HepG2 (cell line): ENCODE measurements at regions not wholly inside any gene's neighbourhood (a gene's known extent, or its start where the extent isn't known, plus 50 kb on each side); places are given as distances from the start of the nearest gene placed in this dataset.
"Not testable (repeated sequence)": the region's sequence is repeated elsewhere in the genome, so short reads cannot be mapped to it uniquely, and the experiment has no call there.

Experiments
- ATAC-seq: fragments of 200-7000 bp; cut with Tn5 transposase; 3 replicates; pipeline ENCODE4 v1.9.1; 2020; ENCODE audit warnings: mild to moderate bottlenecking, moderate library complexity
- BruUV-seq: library from RNA; stranded (reverse); fragments of 400-500 nt; replicated peaks from 2 replicates; lab custom pipeline; 2021; lab: Mats Ljungman, UMichigan
- CTCF ChIA-PET: fragments of 300-600 bp; formaldehyde crosslinking; extraction: SDS; loops from one replicate; lab custom pipeline; 2021; ENCODE audit warnings: low total read pairs, inconsistent platforms, low intra/inter-chr PET ratio; lab: Yijun Ruan, JAX
- POLR2A ChIA-PET: fragments of 350-600 bp; sonication (Branson Sonifier 250); formaldehyde crosslinking; loops from one replicate; lab custom pipeline; 2020; ENCODE audit warnings: antibody characterized with exemption, inconsistent platforms; lab: Yijun Ruan, JAX
- DNase-seq: peaks from one replicate; pipeline ENCODE4 v3.0.0-alpha.2; 2015; ENCODE audit warnings: low spot score
- FAIRE-seq: peaks from 3 replicates; lab custom pipeline; 2011; peaks lifted over from hg19 to GRCh38; lab: Jason Lieb, UNC
- H2AFZ ChIP-seq: one replicate; pipeline ENCODE4 v1.6.1; 2011; ENCODE audit warnings: low read length, inconsistent platforms
- H3K27ac ChIP-seq: fragments of 300-600 bp; 3 replicates; pipeline ENCODE4 v1.8.0; 2011; ENCODE audit warnings: mixed run types, mild to moderate bottlenecking, mixed read lengths, low read length, inconsistent platforms; ENCODE audit not compliant: insufficient read depth; ENCODE audit errors: extremely low read length
- H3K27me3 ChIP-seq, 2 experiments: fragments of 200-600 bp in 1 of 2; 2 replicates in 1 of 2; 3 replicates in 1 of 2; pipeline versions ENCODE4 v1.6.0 to v1.8.0; 2011; ENCODE audit warnings: low read length in 2 of 2, mild to moderate bottlenecking in 2 of 2, moderate library complexity in 2 of 2, inconsistent platforms in 1 of 2; ENCODE audit not compliant: insufficient read depth in 2 of 2, control insufficient read depth in 1 of 2
- H3K36me3 ChIP-seq, 2 experiments: fragments of 200-600 bp in 1 of 2; replicated peaks in 1 of 2; 2 replicates in 1 of 2; 3 replicates in 1 of 2; pipeline versions ENCODE4 v1.5.1 to v1.8.0; 2011; ENCODE audit warnings: low read length in 2 of 2, inconsistent platforms in 1 of 2; ENCODE audit not compliant: insufficient read depth in 2 of 2, control insufficient read depth in 1 of 2
- H3K4me1 ChIP-seq: 2 replicates; pipeline ENCODE4 v1.5.1; 2012; ENCODE audit warnings: low read length, inconsistent platforms; ENCODE audit not compliant: insufficient read depth
- H3K4me2 ChIP-seq: 2 replicates; pipeline ENCODE4 v1.6.0; 2011; ENCODE audit warnings: low read depth, low read length, inconsistent platforms
- H3K4me3 ChIP-seq, 3 experiments: fragments of 200-600 bp in 1 of 3; sonication (generic), shearing (Covaris generic) in 1 of 3; replicated peaks in 1 of 3; 2 replicates each; pipeline ENCODE4 v1.5.1; 2011 to 2016; ENCODE audit warnings: low read length in 3 of 3, inconsistent platforms in 2 of 3, low read depth in 2 of 3, mild to moderate bottlenecking in 2 of 3, control low read depth in 1 of 3, mixed read lengths in 1 of 3; ENCODE audit not compliant: insufficient read depth in 1 of 3
- H3K79me2 ChIP-seq: one replicate; pipeline ENCODE4 v1.6.1; 2011; ENCODE audit warnings: low read length, inconsistent platforms; ENCODE audit not compliant: insufficient read depth
- H3K9ac ChIP-seq: 2 replicates; pipeline ENCODE4 v1.6.0; 2011; ENCODE audit warnings: mild to moderate bottlenecking, low read depth, low read length, inconsistent platforms; ENCODE audit not compliant: insufficient read depth
- H3K9me3 ChIP-seq: 2 replicates; pipeline ENCODE4 v1.5.1; 2012; ENCODE audit warnings: mild to moderate bottlenecking, low read length
- H4K20me1 ChIP-seq: 2 replicates; pipeline ENCODE4 v1.6.0; 2011; ENCODE audit warnings: inconsistent platforms, mild to moderate bottlenecking, low read length, moderate library complexity; ENCODE audit not compliant: insufficient read depth
- BHLHE40 ChIP-seq: IDR thresholded peaks from 2 replicates; pipeline ENCODE4 v1.6.1; 2011; ENCODE audit warnings: low read length, improper control_type of control experiment
- DR1 ChIP-seq: sonication (generic); formaldehyde crosslinking; IDR thresholded peaks from 2 replicates; pipeline ENCODE4 v1.8.0; 2021; ENCODE audit warnings: mild to moderate bottlenecking, missing genetic modification reagents, inconsistent platforms
- FOSL2 ChIP-seq: sonication (generic); formaldehyde crosslinking; IDR thresholded peaks from 2 replicates; pipeline ENCODE4 v1.4.0; 2020; ENCODE audit warnings: missing genetic modification reagents
- FOXC1 ChIP-seq: sonication (generic); formaldehyde crosslinking; IDR thresholded peaks from 2 replicates; pipeline ENCODE4 v1.8.0; 2022; ENCODE audit warnings: mild to moderate bottlenecking, missing genetic modification reagents, borderline replicate concordance
- HOXD1 ChIP-seq: sonication (generic); formaldehyde crosslinking; IDR thresholded peaks from 2 replicates; pipeline ENCODE4 v1.5.0; 2020; ENCODE audit warnings: missing genetic modification reagents
- MED13 ChIP-seq: sonication (generic); formaldehyde crosslinking; IDR thresholded peaks from 2 replicates; pipeline ENCODE4 v1.5.0; 2020; ENCODE audit warnings: missing genetic modification reagents
- NCOA1 ChIP-seq: sonication (generic); formaldehyde crosslinking; IDR thresholded peaks from 2 replicates; pipeline ENCODE4 v1.9.0; 2021; ENCODE audit warnings: missing genetic modification reagents
- ZBTB38 ChIP-seq: sonication (generic); formaldehyde crosslinking; IDR thresholded peaks from 2 replicates; pipeline ENCODE4 v1.5.1; 2020; ENCODE audit warnings: mild to moderate bottlenecking, missing genetic modification reagents
- ZBTB42 ChIP-seq: sonication (generic); formaldehyde crosslinking; IDR thresholded peaks from 2 replicates; pipeline ENCODE4 v1.5.0; 2020; ENCODE audit warnings: mild to moderate bottlenecking, missing genetic modification reagents
- ZNF329 ChIP-seq: sonication (generic); formaldehyde crosslinking; IDR thresholded peaks from 2 replicates; pipeline ENCODE4 v1.9.0; 2021; ENCODE audit warnings: low read depth, mild to moderate bottlenecking, missing genetic modification reagents
- ZNF331 ChIP-seq: sonication (generic); formaldehyde crosslinking; IDR thresholded peaks from 2 replicates; pipeline ENCODE4 v1.4.0; 2020; ENCODE audit warnings: missing genetic modification reagents
- WGBS: methylation state at CpG from one replicate; pipeline ENCODE4 v1.1.6; 2017; ENCODE audit warnings: low lambda C conversion rate; 5-methylcytosine and 5-hydroxymethylcytosine counted together
- in situ Hi-C: cut with HindIII; loops from 2 replicates; pipeline ENCODE4 v1.10.0; 2017; ENCODE audit warnings: low pct_unique_long_range_greater_than_20kb; ENCODE audit not compliant: extremely low pct_ligation_motif_present
- intact Hi-C: fragments of 100-400 bp; cut with micrococcal nuclease; formaldehyde crosslinking; loops from one replicate; pipeline ENCODE4 v1.10.0; 2022; ENCODE audit not compliant: unreplicated experiment
- TF ChIP-seq, protein P1 (sequence below): sonication (generic); formaldehyde crosslinking; IDR thresholded peaks from 2 replicates; pipeline ENCODE4 v1.4.0; 2020; ENCODE audit warnings: missing genetic modification reagents, borderline replicate concordance
- TF ChIP-seq, protein P2 (sequence below): sonication (generic); formaldehyde crosslinking; conservative IDR thresholded peaks from 2 replicates; pipeline ENCODE4 v1.8.1; 2023; ENCODE audit warnings: missing genetic modification reagents

DNA sequence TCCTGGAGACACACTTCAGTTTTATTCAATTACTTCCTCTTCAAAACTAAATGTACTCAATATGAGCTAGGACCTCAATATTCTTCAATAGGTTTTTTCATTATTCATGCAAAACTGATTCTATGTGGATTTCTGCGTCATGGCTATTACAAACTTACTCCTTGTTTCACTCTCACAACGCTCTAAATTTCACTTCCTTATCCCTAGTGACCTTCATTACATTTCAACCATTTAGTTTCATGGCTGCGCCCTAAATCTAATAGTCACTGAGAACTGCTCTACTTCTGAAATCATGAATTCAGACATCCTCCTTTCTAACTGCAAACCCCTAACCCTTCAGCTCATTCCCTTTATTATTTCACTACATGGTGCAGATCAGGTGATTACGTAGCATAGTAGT lies 93.9 kb downstream of the SLC25A46 start (continued):
- TF ChIP-seq HOXD1 (no peak), FOXC1 (CRISPR knock-in tag) (no peak), FOSL2 (CRISPR knock-in tag) (no peak)

DNA sequence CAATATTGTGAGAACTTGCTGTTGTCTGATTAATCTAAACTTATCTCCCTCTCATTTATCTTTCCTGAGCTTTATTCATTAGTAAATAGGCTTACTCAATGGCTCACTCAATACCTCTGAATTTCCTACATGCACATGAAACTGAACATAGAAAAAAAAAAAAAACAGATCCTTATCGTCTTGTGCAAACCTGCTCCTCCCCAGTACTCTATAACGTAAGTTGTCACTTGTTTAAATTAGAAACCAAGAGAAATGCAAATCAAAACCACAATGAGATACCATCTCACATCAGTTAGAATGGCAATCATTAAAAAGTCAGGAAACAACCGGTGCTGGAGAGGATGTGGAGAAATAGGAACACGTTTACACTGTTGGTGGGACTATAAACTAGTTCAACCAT lies 96.1 kb downstream of the SLC25A46 start:
- FAIRE-seq, CTCF ChIA-PET, H3K9ac ChIP-seq, H2AFZ ChIP-seq, BruUV-seq, H3K4me3 ChIP-seq, H3K27ac ChIP-seq, H3K27me3 ChIP-seq, in situ Hi-C loops, H3K4me1 ChIP-seq, H4K20me1 ChIP-seq, H3K36me3 ChIP-seq, ATAC-seq, H3K4me2 ChIP-seq, POLR2A ChIA-PET, intact Hi-C loops, H3K79me2 ChIP-seq, H3K9me3 ChIP-seq, DNase-seq: not testable (repeated sequence)
- 12% methylated on average over 4 of the region's 4 CpGs for WGBS

DNA sequence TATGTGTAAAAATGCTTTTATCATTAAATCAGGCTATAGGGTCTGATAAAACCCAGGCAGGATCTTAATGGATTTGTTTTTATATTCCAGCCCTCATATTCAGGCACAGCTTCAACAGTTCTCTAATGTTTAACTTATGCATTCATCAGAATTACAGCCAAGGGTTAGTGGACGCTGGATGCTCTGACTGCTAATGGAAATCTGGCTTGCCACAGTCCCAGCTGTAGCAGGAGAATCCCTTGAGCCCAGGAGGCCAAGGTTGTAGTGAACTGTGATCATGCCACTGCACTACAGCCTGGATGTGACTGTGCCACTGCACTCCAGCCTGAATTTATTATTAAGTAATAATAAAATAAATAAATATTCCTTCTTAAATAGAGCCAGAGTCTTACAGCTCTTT lies 98.0 kb downstream of the SLC25A46 start:
- POLR2A ChIA-PET = no interaction called here
- FAIRE-seq = no peak
- TF ChIP-seq DR1 (CRISPR knock-in tag) (no peak), ZBTB42 (CRISPR knock-in tag) (no peak), ZBTB38 (CRISPR knock-in tag) (no peak), ZNF331 (no peak), NCOA1 (CRISPR knock-in tag) (no peak), MED13 (CRISPR knock-in tag) (no peak), BHLHE40 (no peak), ZNF329 (no peak)
- TF ChIP-seq, protein P1, sequence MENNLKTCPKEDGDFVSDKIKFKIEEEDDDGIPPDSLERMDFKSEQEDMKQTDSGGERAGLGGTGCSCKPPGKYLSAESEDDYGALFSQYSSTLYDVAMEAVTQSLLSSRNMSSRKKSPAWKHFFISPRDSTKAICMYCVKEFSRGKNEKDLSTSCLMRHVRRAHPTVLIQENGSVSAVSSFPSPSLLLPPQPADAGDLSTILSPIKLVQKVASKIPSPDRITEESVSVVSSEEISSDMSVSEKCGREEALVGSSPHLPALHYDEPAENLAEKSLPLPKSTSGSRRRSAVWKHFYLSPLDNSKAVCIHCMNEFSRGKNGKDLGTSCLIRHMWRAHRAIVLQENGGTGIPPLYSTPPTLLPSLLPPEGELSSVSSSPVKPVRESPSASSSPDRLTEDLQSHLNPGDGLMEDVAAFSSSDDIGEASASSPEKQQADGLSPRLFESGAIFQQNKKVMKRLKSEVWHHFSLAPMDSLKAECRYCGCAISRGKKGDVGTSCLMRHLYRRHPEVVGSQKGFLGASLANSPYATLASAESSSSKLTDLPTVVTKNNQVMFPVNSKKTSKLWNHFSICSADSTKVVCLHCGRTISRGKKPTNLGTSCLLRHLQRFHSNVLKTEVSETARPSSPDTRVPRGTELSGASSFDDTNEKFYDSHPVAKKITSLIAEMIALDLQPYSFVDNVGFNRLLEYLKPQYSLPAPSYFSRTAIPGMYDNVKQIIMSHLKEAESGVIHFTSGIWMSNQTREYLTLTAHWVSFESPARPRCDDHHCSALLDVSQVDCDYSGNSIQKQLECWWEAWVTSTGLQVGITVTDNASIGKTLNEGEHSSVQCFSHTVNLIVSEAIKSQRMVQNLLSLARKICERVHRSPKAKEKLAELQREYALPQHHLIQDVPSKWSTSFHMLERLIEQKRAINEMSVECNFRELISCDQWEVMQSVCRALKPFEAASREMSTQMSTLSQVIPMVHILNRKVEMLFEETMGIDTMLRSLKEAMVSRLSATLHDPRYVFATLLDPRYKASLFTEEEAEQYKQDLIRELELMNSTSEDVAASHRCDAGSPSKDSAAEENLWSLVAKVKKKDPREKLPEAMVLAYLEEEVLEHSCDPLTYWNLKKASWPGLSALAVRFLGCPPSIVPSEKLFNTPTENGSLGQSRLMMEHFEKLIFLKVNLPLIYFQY (CRISPR knock-in tag) = no peak
- TF ChIP-seq, protein P2, sequence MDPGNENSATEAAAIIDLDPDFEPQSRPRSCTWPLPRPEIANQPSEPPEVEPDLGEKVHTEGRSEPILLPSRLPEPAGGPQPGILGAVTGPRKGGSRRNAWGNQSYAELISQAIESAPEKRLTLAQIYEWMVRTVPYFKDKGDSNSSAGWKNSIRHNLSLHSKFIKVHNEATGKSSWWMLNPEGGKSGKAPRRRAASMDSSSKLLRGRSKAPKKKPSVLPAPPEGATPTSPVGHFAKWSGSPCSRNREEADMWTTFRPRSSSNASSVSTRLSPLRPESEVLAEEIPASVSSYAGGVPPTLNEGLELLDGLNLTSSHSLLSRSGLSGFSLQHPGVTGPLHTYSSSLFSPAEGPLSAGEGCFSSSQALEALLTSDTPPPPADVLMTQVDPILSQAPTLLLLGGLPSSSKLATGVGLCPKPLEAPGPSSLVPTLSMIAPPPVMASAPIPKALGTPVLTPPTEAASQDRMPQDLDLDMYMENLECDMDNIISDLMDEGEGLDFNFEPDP (CRISPR knock-in tag) = no peak

More for the DNA sequence above, 98.0 kb downstream of the SLC25A46 start:
- CTCF ChIA-PET = no interaction called here
- Histone ChIP-seq H3K27me3 (no peaks in the 10 kb centered on the region), H3K4me1 (no peaks in the 10 kb centered on the region), H3K79me2 (no peaks in the 10 kb centered on the region), H2AFZ (no peak overlapping the region), H3K4me2 (no peak overlapping the region), H3K9me3 (no peaks in the 10 kb centered on the region), H3K36me3 (no peaks in the 10 kb centered on the region), H3K27ac (no peak overlapping the region), H4K20me1 (no peaks in the 10 kb centered on the region), H3K4me3 (no peak overlapping the region), H3K9ac (no peak overlapping the region)
- intact Hi-C loops (no loop called here), in situ Hi-C loops (no loop called here)
- 0% methylated on average over 1 of the region's 1 CpG for WGBS
- DNase-seq (no peak), ATAC-seq (no peak)
- BruUV-seq = no TSS peak
